ENCODE measurements at regions not wholly inside any gene's neighbourhood (a gene's known extent, or its start where the extent isn't known, plus 50 kb on each side); places are given as distances from the start of the nearest gene placed in this dataset.

DNA sequence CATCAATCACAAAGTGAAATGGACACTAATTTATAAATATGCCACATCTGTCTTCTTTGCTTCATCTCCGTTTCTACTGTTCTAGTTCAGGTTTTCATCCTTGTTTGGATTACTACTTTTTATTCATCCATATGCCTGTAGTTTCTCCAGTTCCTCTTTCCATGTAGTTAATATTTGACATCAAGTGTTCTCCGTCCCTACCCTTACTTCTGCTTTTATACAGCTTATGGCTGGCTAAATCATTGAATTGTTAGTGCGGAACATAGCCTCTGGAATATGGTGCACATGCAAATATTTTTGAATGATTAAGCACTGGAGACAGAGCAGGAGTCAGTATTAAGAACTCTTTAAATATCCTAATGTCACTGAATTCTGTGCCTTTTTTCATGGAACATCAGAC lies 230.0 kb upstream of the PPP1R3A start:
- no peak for TF ChIP-seq POLR2AphosphoS5 (IDR thresholded peaks at IDR 0.05; ENCODE audit: low read depth, low read length)
- no peak for TF ChIP-seq TAF1 (IDR thresholded peaks at IDR 0.05; ENCODE audit: borderline replicate concordance, low read depth, low read length)
- TF ChIP-seq POLR2A (IDR thresholded peaks at IDR 0.05; ENCODE audit: low read depth, low read length): no peak
